ENCODE measurements at regions not wholly inside any gene's neighbourhood (a gene's known extent, or its start where the extent isn't known, plus 50 kb on each side); places are given as distances from the start of the nearest gene placed in this dataset.
"Not testable (repeated sequence)": the region's sequence is repeated elsewhere in the genome, so short reads cannot be mapped to it uniquely, and the experiment has no call there.

DNA sequence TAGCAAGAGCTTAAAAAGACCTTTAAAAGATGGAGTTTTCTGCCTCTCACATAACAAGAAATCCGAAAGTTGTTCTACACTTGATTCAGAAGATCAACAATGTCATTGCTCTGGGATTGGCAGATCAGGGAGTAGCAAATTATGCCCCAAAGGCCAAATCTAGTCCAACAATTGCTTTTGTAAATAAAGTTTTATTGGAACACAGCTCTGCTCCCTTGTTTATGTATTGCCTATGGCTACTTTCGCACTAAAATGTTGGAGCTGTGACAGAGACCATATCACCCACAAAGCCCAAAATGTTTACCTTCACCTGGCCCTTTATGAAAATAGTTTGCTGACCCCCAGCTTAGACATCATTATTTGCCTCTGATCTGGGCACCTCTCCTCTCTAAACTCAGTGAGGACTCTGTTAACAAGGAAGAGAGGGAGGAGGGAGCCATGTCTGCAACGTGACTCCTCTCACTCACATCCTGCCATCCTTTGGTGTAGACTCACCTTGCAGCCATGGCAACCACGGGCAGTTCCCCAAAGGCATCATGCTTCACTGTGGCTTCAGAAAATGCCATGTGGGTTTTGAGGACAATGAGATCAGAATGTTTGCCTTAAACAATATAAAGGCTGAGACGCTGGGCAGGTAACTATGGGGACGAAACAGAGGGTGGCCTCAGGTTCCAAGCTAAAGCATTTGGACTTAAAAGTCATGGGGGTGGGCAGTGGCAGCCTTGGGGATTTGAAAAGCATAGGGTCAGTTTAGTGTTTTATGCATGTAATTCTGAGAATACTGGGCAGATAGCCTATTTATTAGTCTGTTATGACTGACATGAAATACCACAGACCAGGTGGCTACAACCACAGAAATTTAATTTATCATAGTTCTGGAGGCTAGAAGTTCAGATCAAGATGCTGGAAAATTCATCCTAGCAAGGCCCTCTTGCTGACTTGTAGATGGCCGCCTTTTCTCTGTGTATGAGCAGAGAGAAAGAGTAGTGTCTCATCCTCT, 149.7 kb upstream of the TNFAIP3 start:
- DNase-seq: no peak

DNA sequence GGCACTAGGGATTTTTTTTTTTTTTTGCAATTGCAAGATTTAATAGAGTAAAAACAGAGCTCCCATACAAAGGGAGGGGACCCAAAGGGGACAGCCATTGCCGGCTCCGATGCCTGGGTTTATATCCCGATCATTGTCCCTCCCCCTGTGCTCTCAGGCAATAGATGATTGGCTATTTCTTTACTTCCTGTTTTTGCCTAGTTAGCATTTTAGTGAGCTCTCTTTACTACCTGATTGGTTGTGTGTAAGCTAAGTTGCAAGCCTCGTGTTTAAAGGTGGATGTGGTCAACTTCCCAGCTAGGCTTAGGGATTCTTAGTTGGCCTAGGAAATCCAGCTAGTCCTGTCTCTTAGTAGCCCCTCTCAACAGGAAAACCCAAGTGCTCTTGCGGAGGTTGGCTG, 148.2 kb upstream of the TNFAIP3 start:
- not testable (repeated sequence) for DNase-seq

GRCh38 chr6:137722749-137723272, 144.2 kb upstream of the TNFAIP3 start:
- no peak for DNase-seq

DNA sequence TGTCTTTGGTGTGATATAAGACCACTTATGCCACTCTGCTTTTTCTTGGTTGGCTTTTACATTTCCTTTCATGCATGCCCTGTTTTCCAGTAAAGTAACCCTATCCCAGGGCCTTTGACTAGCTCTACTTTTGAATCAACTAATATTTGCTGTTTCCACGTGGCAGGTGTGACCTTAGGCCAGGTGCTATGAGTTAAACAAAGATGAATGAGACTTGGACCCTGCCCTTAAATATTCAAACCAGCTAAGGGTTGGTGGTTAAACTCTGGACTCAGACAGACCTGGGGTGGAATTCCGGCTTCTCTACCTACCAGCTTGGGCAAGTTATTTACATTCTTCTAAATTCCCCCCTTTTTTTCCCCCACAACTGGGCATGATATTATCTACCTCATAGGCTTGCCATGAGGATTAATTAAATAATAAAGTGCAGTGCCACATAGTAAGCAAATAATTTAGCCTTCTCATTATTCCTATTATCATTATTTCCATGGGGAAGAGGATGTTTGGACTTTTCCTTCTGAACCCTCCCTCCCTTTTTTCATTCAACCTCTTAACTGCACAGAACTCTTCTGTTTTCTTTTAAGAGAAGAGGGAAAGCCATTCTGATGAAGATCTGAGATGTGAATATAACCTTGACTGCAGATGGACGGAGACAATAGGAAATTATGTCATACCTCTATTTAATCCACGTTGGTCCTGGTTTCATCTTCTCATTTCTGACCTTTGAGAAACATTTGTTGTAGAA, 143.6 kb upstream of the TNFAIP3 start:
- no peak for DNase-seq

DNA sequence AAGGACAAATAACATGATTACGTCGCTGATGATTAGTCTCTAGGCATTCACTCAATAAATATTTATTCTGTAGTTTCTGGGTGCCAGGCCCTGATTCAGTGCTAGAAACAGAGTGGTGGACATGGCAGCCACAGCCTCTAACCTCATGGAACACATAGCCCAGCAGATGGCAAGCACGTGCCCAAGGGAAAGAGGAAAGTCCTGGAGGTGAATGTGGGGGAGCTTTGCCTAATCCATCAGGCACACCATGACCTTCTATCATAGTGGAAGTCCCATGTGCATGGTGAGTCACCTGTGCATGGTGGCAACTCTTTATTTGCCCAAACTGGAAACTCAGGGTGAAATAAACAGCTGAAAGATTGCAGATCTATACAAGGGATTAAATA, 143.0 kb upstream of the TNFAIP3 start:
- no peak for DNase-seq

GRCh38 chr6:137724495-137725211, 142.4 kb upstream of the TNFAIP3 start:
- DNase-seq: no peak

DNA sequence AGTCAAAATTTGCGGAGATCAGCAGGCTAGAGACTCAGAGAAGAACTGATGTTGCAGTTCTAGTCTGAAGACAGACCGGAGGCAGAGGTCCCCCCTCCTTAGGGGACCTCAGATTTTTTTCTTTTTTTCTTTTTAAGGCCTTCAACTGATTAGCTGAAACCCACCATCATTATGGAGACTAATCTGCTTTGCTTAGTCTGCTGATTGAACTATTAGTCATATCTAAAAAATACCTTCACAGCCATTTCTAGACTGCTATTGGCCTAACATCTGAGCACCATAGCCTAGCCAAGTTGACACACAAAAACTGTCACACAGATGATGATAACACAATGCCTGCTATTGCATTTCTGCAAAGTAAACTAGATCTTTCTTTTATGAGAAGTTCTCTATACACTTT, 141.1 kb upstream of the TNFAIP3 start:
- DNase-seq: no peak

GRCh38 chr6:137726582-137726981, 140.5 kb upstream of the TNFAIP3 start:
- DNase-seq: no peak

DNA sequence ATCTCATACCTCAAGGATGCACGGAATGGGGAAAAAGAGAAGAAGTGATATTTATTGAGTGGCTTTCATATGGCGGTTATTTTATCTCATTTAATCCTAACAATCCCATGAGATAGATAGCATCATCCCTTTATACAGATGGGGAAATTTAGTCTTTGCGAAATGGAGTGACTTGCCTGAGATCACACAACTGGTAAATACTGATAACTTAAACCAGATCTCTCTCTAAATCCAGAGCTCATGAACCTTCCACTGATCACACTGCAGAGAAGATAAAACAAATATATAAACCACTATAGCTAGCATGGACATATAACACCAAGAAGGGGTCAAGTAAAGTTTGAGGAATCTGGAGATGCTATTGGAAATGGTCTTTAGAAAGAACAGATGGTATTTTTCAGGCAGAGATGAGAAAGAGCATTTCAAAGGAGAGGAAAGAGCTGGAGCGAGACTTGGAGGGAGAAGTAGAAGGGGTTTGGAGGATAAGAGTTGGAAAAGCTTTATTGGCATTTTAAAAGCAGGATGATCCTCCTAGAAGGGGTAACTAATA, 139.8 kb upstream of the TNFAIP3 start:
- DNase-seq: no peak

DNA sequence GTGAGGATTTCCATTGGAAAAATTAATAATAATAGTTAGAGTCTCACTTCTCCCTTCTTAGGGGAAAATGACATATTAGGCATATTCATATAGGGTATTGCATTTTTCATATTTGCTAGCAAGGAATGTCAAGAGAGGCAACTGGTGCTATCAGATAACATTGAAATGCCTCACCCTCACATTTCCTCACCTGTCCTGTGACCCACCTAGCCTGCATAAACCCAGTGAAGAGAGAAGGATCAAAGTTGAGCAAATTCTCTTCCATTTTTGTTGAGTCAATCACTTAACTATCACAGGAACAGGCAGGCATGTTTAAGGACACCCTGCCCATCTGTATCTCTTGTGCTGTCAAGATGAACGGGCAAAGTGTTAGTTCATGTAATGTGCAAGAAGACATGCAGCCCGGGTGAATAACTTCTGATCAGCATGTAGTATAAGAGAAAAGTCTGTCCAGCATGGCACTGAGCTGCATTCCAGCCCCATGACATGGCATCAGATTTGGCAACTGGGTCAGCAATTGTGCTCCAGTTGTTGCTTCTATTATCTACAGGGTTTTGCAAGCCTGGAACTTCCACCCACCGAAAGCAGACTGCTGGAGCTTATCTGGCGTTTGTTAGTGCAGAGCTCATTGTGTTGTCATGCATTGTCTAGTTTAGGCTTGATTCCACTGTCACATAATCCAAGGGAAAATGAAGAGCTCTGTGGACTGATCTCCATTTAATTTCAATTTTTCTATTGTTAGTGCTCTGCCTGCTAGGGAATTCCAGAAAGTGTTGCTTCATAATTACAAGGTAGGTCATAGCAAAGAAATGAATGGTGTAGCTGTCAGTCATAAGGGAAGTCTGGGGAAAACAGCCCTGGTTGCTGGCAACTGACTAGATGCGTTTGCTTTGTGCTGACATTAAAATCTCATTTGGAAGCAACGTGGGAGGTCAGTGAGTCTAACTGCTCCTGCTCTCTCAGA, 138.4 kb upstream of the TNFAIP3 start:
- no peak for DNase-seq

GRCh38 chr6:137729866-137730629, 137.0 kb upstream of the TNFAIP3 start:
- DNase-seq: no peak

DNA sequence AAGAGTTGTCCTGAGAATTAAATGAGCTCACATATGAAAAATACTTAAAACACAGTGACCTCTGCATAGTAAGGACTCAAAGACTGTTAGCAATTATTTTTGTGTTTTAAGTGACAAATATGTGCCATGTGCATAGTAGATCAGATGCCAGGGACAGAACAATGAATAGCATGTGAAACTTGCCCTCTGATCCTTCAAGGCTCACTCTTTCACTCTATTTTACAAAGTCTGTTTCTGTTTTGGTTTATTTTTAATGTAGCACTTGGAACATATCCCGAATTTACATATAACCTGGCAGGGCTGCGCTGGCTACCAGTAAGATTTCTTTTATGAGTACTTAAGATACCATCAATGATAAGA, 135.5 kb upstream of the TNFAIP3 start:
- no peak for DNase-seq

GRCh38 chr6:137731960-137732616, 135.0 kb upstream of the TNFAIP3 start:
- no peak for DNase-seq

GRCh38 chr6:137733372-137733771, 133.7 kb upstream of the TNFAIP3 start:
- no peak for DNase-seq

DNA sequence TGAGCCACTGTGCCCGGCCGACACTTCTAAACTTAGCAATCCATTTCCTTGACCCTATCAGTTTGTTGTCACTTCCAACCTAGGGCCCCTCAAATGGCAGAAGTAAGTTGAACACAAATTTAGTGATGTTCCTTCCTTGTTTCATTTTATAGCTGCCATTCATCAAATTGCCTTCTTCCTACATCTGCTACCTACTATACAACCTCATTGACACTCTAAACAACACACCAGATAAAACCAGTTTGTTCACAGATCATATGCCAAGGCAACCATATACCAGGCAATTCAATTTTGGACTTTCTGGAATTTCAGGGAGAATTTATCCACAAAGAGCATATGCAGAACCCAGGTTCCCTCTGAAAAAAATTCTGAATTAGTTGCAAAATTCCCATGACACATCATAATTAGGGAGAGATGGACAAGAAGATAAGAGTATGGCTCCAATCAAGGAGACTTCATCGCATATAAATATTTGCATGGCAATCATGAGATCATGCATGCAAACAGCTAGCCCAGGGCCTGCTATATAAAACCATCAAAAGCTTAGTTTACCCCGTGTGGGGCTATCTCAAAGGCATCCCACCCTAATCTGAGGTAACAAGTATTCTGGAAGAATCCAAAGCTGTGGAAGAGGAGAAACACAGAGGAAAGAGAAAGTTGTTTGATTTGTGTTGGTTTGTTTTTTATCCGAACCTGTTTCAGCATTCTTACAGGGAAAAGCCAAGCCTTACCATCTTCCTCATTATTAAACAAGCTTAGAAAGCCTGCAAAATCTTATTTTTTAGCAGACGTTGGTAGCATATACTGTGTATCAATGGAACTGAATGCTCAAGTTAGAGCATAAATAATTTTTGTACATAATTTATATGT, 132.8 kb upstream of the TNFAIP3 start:
- no peak for DNase-seq

- no peak for DNase-seq
These were observed 132.2 kb upstream of the TNFAIP3 start for GRCh38 chr6:137734875-137735182.

DNA sequence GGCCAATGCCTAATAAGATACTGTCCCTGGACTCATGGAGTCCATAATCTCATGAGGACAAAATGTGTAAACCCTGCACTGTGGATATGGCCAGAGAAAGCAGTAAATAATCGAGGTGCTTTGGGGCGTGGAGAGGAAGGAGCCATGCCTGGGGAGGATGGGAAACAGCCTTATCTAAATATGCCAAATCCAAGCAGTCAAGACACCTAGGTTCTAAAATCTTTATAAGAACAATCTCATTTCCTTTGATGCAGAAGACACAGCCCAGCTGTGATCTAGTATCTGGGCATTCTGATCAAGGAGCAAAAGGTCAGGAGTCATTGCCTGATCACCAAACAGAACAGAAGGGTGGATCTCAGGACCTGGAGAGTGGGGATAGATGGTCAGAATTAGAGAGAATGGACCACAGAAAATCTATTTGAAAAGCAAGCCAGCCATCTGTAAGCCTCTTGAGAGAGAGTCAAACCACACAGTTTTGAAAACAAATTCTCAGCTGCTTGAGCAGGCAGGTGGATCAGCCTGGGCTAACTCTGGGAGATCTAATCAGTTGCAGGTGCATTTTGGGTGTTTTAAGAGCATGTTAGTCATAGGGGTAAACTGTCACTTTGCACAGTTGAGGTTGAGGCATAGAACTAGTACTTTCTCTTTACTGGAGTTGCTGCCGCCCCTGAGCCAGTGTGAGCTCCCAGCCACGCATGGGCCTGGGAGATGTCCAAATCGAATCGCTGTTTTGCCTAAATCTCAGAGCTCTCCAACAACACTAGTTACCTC, 130.8 kb upstream of the TNFAIP3 start:
- no peak for DNase-seq

- DNase-seq: no peak
These were observed 130.1 kb upstream of the TNFAIP3 start for GRCh38 chr6:137736911-137737310.
